OCI-LY3 (cell line): ENCODE measurements at regions not wholly inside any gene's neighbourhood (a gene's known extent, or its start where the extent isn't known, plus 50 kb on each side); places are given as distances from the start of the nearest gene placed in this dataset.

Experiments
- CTCF ChIP-seq: fragments of 200-600, 300-600 bp; sonication (generic); IDR thresholded peaks from 2 replicates; pipeline ENCODE4 v1.5.1; 2014; ENCODE audit warnings: antibody characterized with exemption, low read length, low read depth
- EZH2phosphoT487 ChIP-seq: fragments of 200-600 bp; shearing (Covaris generic); IDR thresholded peaks from 2 replicates; pipeline ENCODE4 v1.6.1; 2018; ENCODE audit warnings: antibody characterized with exemption, mixed run types, low read depth

- no peak for TF ChIP-seq CTCF
- TF ChIP-seq EZH2phosphoT487, result no peak
These were observed 80.7 kb downstream of the FRMPD3 start for GRCh38 chrX:107530141-107530540.
